Jurkat, Clone E6-1 (cell line): ENCODE measurements at regions not wholly inside any gene's neighbourhood (a gene's known extent, or its start where the extent isn't known, plus 50 kb on each side); places are given as distances from the start of the nearest gene placed in this dataset.

ENCODE experiments used
- DNase-seq: peaks from one replicate; pipeline ENCODE4 v3.0.0-alpha.2; 2011; ENCODE audit warnings: low read depth, low spot score
- H3K4me3 ChIP-seq: 2 replicates; pipeline ENCODE4 v1.5.1; 2011; ENCODE audit warnings: mild to moderate bottlenecking, low read length, control low read depth, moderate library complexity

- no peak overlapping the region for H3K4me3 ChIP-seq
- DNase-seq, result no peak
These were observed 210.9 kb upstream of the TOPAZ1 start for GRCh38 chr3:44030687-44031305.

GRCh38 chr3:44031387-44032380, 210.0 kb upstream of the TOPAZ1 start:
- H3K4me3 ChIP-seq, result no peak overlapping the region
- DNase-seq, result no peak

- H3K4me3 ChIP-seq, result no peak overlapping the region
- DNase-seq, result no peak
These were observed 209.2 kb upstream of the TOPAZ1 start for GRCh38 chr3:44032487-44032886.

- no peak overlapping the region for H3K4me3 ChIP-seq
- DNase-seq, result no peak
These were observed 208.6 kb upstream of the TOPAZ1 start for GRCh38 chr3:44033123-44033522.

- no peak for DNase-seq
- H3K4me3 ChIP-seq, result no peak overlapping the region
These were observed 204.8 kb upstream of the TOPAZ1 start for GRCh38 chr3:44036850-44037249.

DNA sequence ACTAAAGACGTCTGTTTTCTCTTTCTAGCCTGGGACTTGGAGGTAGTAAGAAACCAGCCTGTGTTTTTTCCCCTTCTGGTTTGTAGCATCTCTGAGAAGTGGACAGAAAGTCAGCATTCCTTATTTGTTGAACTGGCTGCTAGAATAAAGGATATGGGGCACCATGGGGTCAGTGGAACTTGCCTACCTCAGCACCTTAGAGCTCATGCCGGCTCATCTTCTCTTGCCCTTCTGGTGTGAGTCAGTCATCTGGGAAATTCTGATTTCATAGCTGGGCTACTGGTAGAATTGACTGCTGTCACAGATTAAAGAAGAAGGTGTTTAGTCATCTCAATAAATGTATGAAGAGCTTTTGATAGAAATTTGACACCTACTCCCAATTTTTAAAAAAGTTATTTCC, 202.7 kb upstream of the TOPAZ1 start:
- no peak overlapping the region for H3K4me3 ChIP-seq
- DNase-seq, result no peak

- no peak for DNase-seq
- H3K4me3 ChIP-seq, result no peak overlapping the region
These were observed 200.0 kb upstream of the TOPAZ1 start for GRCh38 chr3:44041726-44042125.

- no peak overlapping the region for H3K4me3 ChIP-seq
- no peak for DNase-seq
These were observed 198.9 kb upstream of the TOPAZ1 start for GRCh38 chr3:44042772-44043171.

GRCh38 chr3:44045476-44046275, 196.0 kb upstream of the TOPAZ1 start:
- H3K4me3 ChIP-seq, result no peak overlapping the region
- no peak for DNase-seq

GRCh38 chr3:44047796-44048195, 193.9 kb upstream of the TOPAZ1 start:
- DNase-seq, result no peak
- no peak overlapping the region for H3K4me3 ChIP-seq

DNA sequence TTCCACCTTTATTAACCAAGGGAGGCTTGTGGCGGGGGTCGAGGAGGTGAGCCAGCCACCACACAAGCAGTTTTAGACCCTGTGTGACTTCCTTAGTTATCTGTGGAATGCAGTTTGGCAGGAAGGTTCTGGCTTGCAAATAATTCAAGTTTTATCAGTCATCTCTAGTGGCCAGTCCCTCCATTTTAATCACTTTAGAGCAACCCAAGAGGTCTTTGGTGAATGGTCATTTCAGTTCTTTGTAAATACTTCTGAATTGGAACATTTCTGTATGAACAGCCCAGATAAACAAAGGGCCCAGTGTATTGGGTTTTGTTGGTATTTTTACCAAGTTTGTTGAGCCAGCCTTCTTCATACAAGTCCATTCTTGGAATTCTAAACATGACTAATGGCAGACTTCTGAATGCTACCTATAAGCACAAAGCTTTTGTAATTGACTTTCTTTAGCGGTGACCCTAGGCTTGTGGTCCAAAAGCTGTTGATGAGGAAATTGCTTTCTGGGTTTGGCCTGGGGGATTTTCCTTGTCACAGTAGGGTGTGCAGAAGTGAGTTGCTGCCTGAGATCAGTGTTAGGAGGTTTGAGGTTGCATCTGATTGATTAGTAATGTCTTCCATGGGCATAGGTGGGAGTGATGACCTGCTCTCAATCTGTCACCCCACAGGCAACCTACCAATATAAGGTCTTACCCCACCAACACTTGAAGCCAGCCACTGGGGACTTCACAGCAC, 193.3 kb upstream of the TOPAZ1 start:
- DNase-seq, result no peak
- no peak overlapping the region for H3K4me3 ChIP-seq

DNA sequence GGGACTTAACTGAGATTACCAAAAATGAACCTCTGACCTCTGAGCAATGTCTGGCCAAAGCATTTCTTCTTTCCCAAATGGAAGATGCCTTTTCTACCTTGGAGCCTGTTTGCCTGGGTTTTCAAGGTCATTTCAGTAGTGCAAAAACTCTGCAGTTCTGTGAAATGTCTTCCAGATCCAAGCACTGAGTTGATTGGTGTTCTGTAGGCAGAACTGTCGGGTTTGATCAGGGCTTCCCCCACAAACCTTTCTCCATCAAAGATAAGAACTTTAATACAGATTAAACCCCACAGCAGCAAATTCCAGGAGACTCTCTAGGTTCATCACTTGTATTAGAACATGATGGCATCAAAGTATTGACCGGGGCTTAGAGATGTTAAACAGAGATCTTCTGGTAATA, 192.7 kb upstream of the TOPAZ1 start:
- DNase-seq, result no peak
- no peak overlapping the region for H3K4me3 ChIP-seq

DNA sequence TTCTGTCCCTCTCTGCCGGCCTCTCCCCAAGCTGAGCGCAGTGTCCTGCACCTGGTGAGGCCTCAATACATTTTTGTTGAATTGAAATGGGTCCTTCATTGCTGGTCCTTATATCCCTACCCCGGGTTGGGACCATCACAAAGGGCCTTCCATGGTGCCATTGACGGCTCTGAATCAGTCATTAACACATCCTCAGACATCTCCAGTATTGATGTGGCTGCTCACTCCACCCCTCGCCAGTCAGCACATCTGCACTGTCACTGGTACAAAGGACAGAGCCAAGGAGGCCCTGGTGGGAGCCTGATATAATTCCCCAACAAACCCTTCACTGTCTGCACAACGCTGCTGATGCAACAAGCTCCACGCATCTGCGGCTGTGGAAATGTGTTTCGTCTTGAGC, 191.6 kb upstream of the TOPAZ1 start:
- H3K4me3 ChIP-seq, result no peak overlapping the region
- no peak for DNase-seq

GRCh38 chr3:44050867-44051266, 190.8 kb upstream of the TOPAZ1 start:
- DNase-seq, result no peak

GRCh38 chr3:44055951-44056350, 185.7 kb upstream of the TOPAZ1 start:
- no peak overlapping the region for H3K4me3 ChIP-seq
- no peak for DNase-seq

More at GRCh38 chr3:44050867-44051266, 190.8 kb upstream of the TOPAZ1 start:
- H3K4me3 ChIP-seq, result no peak overlapping the region

GRCh38 chr3:44056446-44057240, 185.0 kb upstream of the TOPAZ1 start:
- no peak overlapping the region for H3K4me3 ChIP-seq
- no peak for DNase-seq

GRCh38 chr3:44058022-44058867, 183.4 kb upstream of the TOPAZ1 start:
- DNase-seq, result no peak
- no peak overlapping the region for H3K4me3 ChIP-seq

GRCh38 chr3:44058868-44059203, 182.8 kb upstream of the TOPAZ1 start:
- no peak for DNase-seq
- H3K4me3 ChIP-seq, result no peak overlapping the region
